Keratinocyte (primary cell): ENCODE measurements at regions not wholly inside any gene's neighbourhood (a gene's known extent, or its start where the extent isn't known, plus 50 kb on each side); places are given as distances from the start of the nearest gene placed in this dataset.

ENCODE experiments used
- CTCF ChIP-seq, 3 experiments: IDR thresholded peaks in 1 of 3; conservative IDR thresholded peaks in 1 of 3; optimal IDR thresholded peaks in 1 of 3; 2 replicates in 2 of 3; 3 replicates in 1 of 3; pipeline versions ENCODE3 to v1.5.1; 2011; ENCODE audit warnings: low read length in 3 of 3, mild to moderate bottlenecking in 3 of 3, moderate library complexity in 2 of 3, control low read depth in 1 of 3, inconsistent platforms in 1 of 3; ENCODE audit not compliant: insufficient read depth in 2 of 3; ENCODE audit errors: extremely low read depth in 1 of 3
- EZH2 ChIP-seq: IDR thresholded peaks from one replicate; pipeline ENCODE4 v1.6.1; 2012; ENCODE audit warnings: inconsistent platforms, mild to moderate bottlenecking, low read length, moderate library complexity

GRCh38 chr6:22694092-22694724 is 124.8 kb downstream of the HDGFL1 start:
- no peak for TF ChIP-seq CTCF (optimal IDR thresholded peaks at IDR 0.05 in 1 of 3, IDR thresholded peaks at IDR 0.05 in 1 of 3, conservative IDR thresholded peaks at IDR 0.05 in 1 of 3; ENCODE audit: extremely low read depth in 1 of 3, insufficient read depth in 2 of 3, low read length in 3 of 3)
- TF ChIP-seq EZH2: no peak
